ENCODE measurements at regions not wholly inside any gene's neighbourhood (a gene's known extent, or its start where the extent isn't known, plus 50 kb on each side); places are given as distances from the start of the nearest gene placed in this dataset.
A peak's percentile ranks its signal among the peaks of the same experiment; 100 is the strongest.
"Not testable (repeated sequence)": the region's sequence is repeated elsewhere in the genome, so short reads cannot be mapped to it uniquely, and the experiment has no call there.

DNA sequence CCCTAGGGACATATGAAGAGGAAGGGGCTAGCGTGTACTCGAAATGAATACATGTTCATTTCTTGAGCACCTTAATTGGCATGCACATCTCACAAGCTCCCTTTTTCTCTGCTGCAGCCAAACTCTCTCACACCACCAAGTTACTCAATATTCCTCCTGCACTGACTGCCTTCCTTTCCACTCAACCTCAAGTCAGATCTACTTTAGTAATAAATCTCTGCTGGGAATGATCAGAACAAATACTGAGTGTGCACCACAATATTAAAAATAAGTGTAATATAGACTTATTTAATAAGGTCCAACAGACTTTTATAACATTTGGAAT is 995.8 kb upstream of the WWC1 start:
- no peak for DNase-seq

DNA sequence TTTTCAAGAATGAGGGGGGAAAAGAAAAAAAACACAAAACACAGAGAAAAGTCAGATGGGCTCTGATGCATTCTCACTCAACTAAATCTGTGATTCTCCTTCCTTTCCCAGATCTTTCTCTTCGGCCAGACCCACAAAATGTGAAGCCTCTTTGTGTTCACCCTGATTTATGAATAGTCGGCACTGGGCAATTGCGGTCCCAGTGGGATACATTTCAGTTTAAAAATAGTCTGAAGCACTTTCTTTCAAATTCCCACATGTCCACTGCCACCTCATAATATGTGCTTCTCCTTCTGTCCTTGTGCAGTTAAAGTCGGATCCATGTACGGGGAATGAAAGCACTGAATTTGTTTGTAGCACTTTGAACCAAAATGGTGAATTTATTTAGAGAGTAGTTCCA is 995.4 kb upstream of the WWC1 start:
- DNase-seq = no peak

DNA sequence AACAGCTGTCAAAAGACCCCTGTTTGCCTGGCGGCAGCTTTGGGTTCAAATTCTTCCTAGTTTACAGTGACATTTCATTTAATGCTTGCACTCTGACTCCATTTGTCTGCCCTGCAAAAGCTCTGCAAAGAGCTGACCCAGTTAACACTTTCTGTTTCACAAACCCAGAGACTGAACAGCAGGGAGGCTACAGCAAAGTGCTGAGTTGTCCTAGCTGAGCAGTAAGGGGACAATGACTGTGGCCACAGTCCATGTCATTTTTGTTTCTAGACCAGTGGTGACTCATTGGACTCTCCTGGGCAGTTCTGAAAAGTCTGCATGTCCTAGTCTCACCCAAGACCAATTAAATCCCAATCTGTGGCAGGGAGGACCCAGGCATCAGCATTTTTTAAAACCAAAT is 994.8 kb upstream of the WWC1 start:
- DNase-seq = no peak

DNA sequence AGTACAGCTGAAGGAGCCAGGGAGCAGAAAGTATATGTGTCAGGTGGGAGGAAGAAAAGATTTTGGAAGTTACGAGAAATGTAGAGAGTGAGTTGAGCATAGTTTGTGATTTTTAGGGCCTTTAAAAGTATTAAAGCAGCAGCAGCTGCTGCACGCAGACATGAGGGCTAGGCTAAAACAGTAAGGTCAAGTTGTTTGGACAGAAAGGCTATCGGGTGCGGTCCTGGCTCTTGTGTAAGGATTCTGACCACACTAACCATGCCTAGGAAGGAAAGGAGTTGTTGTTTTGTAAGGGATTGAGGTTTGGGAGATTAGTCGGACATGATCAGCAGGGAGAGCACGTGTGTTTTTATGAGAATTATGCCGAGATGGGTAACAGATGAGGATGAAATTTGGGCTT is 991.6 kb upstream of the WWC1 start:
- DNase-seq = not testable (repeated sequence)

DNA sequence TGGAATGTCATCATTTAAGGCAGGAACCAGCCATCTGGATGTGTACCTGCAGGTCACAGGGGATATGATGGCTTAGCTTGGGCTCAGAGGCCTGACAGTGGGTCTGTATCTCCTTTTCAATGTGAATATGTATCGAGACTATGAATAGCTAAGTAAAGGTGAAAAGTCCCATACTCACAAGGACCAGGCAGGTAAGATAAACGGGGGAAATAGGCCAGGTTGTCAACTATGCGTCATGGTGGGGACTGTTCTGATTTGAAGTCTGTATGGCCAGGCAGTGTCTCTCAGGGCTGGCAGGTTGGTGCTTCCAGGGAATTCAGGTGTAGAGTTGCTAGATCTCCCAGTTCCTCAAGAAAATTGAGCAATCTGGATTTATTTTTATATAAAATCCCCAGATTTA is 987.9 kb upstream of the WWC1 start:
- DNase-seq = no peak

DNA sequence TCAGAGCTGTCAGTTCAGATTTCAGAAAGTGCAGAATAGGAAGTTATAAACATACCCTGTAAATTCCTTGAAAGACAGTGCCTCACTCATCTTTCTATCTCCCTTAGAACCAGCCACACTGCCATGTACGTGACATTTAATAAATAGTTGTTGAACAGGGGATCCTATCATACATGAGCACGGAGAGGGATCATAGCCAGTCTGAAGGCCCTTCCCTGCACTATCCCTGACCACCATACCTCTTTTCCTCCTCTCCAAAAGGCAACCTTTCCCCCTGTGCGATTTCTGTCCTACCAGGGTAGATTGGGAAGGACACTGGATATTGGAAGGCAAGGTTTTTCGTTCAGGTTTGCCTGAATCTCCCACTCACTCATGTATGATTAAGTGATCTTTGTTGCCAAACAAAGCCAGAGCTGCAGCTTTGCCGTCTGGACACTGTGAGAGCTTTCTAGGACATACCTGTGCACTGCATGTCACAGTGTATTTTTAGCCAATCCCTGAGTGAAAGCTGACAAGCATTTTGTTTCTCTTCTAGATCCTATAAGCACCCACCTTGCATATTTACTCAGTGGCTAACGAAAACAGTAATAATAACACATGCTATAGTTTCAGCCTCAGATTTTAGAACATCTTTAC is 986.5 kb upstream of the WWC1 start:
- DNase-seq = no peak

DNA sequence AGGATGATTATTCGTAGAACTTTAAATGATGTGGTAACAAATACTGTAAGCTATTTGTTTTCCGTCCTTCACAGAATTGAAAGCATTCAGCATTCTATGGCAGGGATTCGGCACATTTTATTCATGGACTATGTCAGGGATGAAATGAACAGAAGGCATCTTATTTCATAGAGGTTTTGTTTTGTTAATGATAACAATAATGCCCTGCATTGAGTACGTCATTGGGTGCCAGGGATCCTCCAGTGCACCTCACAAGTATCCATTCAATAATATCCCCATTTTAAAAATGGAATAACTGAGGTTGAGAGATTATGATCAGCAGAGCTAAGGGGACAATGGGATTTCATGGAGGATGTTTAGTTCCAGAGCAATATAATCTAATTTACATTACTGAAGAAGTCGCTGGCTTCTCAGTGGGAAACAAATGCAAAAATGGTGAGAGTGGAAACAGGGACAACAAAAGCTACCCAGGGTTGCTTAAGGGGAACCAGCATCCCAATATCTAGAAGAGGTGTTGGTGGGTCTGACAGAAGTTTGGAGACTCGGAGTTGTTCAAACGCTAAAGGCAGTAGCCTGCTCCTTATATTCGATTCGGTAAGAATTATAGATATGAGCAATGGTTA is 985.7 kb upstream of the WWC1 start:
- DNase-seq = no peak

DNA sequence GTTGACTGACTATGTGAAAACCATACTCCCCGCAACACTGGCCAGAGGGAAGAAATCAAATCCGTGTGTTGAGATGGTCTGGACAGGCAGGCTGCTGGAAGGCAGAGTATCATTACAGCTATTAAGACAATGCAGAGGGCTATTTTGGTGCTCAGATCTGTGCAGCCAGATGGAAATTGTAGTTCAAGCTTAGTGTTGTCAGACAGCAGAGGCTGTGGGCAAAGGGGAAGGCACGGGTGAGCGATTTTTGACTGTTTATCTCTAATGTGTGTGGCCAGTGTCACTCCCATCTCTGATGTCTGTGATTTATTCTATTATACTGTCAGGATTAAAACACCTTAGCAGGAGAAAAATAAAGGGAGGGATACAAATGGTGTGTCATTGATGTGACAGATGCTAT is 984.4 kb upstream of the WWC1 start:
- no peak for DNase-seq

DNA sequence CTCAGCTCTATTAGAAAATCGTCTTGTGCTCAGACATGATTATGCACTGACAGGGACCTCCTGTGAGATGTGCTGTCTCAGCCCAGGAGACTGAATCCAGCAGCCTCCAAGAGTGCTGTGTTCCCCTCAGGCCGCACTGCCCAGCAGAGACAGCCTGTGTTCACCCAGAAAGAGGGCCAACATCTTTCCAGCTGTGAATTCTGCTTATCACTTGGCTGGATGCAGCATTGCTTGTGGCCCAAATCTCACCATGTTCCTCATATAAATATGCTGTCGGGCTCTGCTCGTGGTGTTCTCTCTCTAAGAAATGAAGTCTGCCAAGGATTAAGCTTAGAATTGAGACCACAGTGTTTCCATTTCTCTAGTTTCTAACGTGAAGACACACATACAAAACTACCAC is 983.0 kb upstream of the WWC1 start:
- no peak for DNase-seq

DNA sequence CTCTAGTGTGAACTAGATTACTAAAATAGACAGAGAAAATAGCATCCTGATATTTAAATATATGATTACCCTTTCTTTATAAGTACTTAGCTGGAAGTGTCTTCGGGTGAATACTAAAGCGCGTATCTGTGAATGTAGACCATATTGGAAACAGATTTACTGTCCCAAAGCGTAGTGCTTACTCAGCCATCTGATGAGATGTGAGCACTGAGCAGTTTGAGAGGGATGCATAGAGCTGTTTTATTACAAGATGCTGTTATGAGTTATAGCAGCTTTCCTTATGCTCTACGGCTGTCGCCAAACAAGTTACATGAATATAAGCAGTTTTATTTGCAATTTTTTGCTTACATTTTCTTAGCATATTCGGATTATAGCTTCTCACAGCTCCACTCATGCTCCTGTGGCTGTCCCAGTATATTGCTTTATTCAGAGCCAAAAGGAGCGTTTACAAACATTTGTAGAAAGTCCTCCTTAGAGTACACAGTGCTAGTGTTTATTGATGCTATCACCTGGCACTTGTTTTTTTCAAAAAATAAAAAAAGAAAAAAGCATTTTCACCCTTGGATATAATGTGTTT is 981.4 kb upstream of the WWC1 start:
- no peak for DNase-seq

DNA sequence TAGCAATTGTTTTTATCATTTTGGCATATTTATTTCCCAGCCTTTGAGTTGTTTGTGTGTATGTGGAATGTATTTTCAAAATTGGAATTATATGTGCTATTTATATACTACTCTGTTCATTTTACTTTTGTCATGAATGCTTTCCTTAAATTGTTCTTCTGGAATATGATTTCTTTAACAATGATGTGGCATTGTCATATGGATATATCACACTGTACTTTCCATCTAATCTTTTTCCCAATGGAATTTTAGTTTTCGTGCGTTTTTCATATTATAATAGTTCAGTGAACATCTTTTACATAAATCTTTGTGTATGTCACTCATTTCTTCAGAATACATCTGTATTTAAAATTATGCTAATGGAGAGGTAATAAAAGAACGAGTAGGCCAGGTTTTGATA is 980.1 kb upstream of the WWC1 start:
- no peak for DNase-seq

DNA sequence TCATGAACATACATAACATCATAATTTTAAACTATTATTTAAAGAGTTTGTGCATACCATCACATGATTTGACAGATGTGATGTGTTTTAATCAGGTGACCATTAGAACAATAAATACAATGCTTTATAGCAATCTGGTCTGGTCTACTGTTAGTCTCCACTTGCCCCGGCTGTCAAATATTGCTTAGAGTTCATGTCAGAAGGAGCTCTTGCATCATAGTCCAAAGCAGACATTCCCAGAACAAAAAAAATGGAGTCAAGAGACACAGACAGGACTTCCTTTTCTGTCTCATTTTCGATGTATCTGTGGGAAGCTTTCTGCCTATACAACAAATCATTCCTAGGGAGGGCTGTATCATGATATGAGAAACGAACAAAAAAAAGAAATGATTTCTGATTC is 979.2 kb upstream of the WWC1 start:
- DNase-seq = no peak

DNA sequence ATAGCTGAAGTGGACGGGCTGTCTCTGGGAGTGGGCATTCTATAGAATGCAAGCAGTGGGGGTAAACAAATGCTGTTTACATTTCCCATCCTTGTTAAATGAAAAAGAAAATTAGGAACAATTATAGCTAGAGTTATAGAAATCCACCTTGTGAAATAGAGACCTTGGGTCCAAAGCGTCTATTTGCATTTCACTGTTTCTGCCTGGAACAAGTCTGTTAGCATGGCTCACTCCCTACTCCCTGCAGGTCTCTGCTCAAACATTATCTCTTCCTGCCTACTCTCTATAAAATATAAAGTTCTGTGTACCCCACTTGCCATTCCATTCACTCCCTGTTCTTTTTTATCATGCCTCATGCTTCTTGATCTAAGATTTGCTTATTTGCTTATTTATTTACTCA is 975.7 kb upstream of the WWC1 start:
- DNase-seq = no peak

DNA sequence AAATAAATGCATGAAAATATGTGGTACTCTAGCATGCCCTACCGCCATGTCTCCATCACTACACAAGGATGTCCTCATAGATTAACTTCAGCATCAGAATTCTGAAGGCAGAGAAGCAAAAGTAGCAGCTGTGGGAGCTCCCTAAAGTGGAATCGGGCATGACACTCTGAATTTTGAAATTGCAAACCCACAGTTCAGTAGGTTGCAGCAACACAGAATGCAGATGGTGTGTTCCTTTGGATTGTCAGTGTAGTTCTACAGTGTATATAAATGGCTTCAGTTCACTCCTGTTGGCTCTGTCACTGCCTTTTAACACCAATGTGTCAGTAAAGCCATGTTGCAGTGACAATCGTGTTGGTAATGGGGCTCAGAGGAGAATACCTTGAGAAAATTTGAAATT is 973.6 kb upstream of the WWC1 start:
- DNase-seq = no peak

DNA sequence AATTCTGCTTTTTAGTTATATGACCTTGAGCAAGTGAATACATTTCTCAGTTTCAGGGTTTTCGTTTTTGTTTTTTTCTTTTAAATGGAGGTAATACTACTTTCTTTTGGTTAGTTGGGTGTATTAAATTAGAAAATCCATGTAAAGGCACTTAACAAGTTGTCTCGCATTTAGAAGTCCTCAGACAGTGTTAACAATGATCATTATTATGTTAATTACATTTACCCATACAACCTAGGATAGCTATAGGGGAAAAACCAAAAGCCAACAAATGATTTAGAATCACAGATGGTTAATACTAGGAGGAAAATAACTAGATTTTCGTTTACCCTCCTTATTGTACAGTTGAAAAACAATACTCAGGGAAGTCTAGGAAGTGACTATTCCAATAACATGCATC is 972.2 kb upstream of the WWC1 start:
- no peak for DNase-seq

DNA sequence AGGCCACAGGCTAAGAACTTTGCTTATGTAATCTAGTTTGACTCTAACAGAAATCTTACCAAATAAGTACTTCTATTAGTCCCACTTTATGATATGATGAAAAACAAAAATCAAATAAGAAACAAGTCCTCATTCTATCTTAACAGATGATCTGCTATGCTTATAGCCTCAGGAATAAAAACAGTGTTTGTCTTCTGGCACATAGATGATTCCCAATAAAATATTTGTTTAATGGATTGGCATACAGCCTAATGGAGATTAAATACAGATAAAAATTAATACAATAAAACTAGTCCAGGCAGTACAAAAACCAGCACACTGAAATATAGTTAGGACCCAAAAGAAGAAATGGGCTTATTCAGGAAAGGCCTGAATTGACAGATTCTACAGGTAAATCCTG is 971.4 kb upstream of the WWC1 start:
- no peak for DNase-seq

DNA sequence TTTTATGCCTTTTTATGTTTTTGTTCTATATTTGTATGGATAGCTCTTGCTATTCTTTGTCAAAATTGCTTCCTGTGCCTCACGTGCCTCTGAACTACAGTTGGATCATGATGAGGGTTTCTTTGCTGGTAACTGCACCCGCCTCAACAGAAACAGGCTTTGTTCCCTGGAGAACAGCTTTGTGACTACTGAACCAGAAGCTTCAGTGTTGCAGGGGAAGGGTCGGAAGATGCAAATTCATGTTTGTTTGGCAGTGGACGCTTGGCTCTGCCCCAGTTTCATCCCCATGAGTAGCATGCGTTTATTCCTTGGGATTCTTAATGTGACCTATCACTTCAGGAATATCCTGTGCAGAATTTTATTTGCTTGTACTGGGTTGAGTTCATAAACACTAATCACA is 959.1 kb upstream of the WWC1 start:
- peak; percentile 74 for DNase-seq

DNA sequence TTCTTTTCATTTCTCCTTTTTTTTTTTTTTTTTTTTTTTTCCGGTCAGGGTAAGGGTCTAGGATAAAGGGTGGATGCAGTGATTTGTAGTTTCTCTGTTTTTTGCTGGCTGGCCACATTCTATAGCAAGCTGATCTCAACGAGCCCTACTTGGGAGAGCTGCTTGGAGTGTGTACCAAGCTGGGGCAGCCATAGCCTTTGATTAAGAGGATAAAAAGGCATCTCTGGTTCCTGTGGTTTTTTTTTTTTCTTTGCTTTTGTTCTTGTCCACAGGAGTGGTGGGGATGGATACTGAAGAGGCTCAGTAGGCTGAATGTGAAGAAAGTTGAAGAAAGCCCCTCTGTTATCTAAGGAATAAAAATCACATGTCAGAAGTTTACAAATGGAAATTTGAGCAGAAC is 955.3 kb upstream of the WWC1 start:
- no peak for DNase-seq

DNA sequence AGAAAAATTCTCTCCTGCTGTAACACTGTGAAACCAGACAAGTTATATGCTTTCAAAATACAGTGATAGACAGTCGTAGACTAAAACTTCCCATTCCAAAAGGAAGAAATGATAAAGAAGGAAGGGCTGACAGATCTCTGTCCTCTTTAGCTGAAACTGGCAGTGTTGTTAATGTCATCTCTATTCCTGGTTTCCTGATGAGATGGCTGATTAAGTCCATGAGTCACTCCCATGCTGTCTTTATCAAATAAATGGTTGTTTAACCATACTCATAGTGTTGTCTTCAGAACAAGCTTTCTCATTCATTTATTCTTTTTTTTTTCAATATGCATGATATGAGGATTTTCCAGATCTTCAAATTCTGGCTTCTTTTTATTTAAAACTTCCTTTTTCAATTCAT is 952.2 kb upstream of the WWC1 start:
- DNase-seq = no peak

DNA sequence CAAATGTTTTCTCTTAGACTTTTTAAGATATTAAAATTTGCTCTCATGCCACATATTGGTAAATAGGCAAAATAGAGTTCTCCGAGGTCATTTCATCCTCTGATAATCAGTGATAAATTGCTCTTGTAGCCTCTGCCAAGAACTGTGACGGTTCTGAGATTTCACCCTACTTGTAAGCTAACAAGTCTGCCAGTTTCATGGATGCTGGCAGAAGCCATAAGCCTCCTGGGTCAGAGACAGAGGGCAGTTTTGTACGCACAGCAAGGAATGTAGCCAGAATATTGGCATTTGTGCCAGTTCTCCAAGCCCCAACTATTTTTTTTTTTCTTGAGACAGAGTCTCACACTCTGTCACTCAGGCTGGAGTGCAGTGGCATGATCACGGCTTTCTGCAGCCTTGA is 945.0 kb upstream of the WWC1 start:
- no peak for DNase-seq

DNA sequence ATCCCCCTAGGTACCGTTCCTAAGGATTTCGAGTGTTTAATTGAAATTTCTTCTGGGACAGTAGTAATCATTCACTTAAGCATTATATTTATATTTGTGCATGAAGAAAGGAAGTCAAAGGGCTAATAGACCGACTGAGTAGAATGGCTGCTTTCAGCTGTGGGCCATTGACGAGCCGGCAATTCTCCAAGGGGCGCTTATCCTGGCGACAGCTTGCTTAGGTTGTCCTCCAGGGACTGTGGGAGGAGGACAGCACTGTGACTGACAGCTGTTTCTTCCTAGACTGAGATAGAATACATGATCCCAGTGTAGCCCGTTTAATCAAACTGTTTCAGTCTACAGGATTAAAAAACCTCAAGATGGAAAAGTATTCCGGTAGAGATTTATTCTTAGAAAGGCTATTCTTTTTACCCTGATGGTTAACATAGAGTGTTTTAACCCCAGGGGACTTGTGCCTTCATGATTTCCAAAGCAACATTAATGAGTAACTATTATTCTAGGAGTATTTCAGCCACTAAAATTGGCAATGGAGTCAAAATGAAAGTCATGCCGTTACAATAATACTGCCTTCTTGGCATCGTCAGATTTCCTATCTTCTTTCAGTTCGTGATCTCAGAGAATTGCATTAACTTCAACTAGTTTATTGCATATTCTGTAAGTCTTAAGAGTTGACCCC is 943.1 kb upstream of the WWC1 start:
- no peak for DNase-seq

DNA sequence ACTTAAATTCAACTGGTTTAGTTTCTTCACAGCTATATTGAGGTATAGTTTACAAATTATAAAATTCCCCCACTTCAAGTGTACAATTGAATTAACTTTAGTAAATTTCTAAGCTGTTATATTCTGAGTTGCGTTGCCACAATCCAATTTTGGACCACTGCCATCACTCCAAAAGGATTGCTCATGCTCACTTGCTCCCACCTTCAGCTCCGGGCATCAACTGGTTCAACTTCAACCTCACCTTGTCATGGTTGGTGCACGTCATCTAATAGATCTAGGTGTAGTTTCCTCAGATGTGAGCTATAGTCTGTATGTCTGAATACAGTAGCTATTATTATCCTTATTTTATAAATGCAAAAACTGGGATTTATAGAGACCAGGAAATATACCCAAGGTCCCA is 942.5 kb upstream of the WWC1 start:
- DNase-seq = no peak

DNA sequence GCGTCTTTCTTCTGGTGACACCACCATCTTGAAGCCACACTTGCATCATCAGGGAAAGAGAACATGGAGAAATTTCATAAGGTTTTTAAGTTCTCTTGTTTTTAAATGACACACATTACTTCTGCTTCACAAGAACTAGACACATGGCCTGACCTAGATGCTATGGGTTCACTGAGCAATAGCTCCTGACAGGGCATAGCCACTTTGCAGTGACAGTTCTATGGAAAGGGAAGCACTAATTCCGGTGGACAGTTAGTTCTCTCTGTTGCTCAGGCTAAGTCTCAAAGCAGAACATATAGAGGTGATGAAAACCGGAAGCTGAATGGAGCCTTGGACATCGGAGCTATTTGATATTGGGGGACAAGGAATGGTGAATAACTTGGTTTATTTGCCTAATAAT is 940.1 kb upstream of the WWC1 start:
- DNase-seq = no peak

DNA sequence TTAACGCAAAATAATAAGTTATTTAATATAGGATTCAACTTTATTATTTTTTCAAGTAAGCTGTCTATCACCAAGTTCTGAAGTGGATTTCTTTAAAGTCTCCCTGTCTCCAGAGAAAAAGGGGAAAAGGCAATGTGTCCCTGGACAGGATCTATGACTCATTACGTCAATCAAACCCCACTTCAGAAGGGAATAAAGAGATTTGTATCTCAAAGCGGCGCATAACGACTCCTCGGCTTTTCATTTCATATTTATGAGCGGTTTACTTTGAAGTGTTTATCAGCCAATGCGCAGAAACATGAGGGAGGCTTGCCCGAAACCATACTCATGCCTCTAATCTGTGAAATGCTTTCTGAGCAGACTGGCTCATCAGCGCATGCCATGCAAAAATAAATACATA is 938.6 kb upstream of the WWC1 start:
- DNase-seq = no peak

DNA sequence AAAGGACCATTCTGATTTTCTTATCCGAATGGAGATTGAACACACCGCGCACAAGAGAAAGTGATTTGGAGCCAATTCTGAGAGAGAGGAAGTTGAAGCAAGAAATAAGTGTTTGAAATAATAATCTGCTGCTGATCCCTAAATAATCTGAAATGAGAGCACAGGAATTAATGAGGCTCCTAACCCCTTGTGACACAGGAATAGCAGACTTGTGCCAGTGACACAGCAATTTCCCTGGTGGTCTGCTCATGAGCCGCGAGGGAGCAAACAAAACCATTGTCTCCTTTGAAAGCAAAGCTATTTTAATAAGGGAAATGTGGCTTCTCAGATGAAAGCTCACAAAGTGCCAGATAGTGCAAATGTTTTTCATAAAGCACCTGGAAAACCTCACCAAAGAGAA is 936.1 kb upstream of the WWC1 start:
- no peak for DNase-seq

All from NCI-H1048 (cell line).